Peyer's patch (tissue), 4 donors: ENCODE measurements at regions not wholly inside any gene's neighbourhood (a gene's known extent, or its start where the extent isn't known, plus 50 kb on each side); places are given as distances from the start of the nearest gene placed in this dataset.

Source experiments
- CTCF ChIP-seq, 6 experiments: fragments of 450-650 bp in 4 of 6; fragments of 200-600 bp in 2 of 6; sonication (generic) in 1 of 6; IDR thresholded peaks; one replicate each; pipeline ENCODE4 v1.5.1; 2017 to 2019; ENCODE audit warnings: antibody characterized with exemption in 6 of 6, mild to moderate bottlenecking in 3 of 6, moderate library complexity in 1 of 6
- POLR2A ChIP-seq, 2 donors: fragments of 450-650 bp; IDR thresholded peaks; one replicate each; pipeline ENCODE4 v1.5.1; 2017; ENCODE audit warnings: antibody characterized with exemption in 2 of 2, mild to moderate bottlenecking in 2 of 2, moderate library complexity in 2 of 2

GRCh38 chr5:168188182-168188581 is 103.3 kb upstream of the WWC1 start:
- TF ChIP-seq POLR2A (IDR thresholded peaks at IDR 0.05): no peak
- TF ChIP-seq CTCF (IDR thresholded peaks at IDR 0.05): no peak
